OCI-LY1 (cell line): ENCODE measurements at regions not wholly inside any gene's neighbourhood (a gene's known extent, or its start where the extent isn't known, plus 50 kb on each side); places are given as distances from the start of the nearest gene placed in this dataset.

ENCODE experiments used
- H2AFZ ChIP-seq: fragments of 200-600 bp; sonication (generic), shearing (Covaris generic); 2 replicates; pipeline ENCODE4 v1.6.0; 2014; ENCODE audit warnings: antibody characterized with exemption, mild to moderate bottlenecking, low read length
- H3F3A ChIP-seq: fragments of 200-600 bp; sonication (generic), shearing (Covaris generic); 2 replicates; pipeline ENCODE4 v1.6.0; 2014; ENCODE audit warnings: mild to moderate bottlenecking, antibody characterized with exemption, low read length, moderate library complexity; ENCODE audit not compliant: insufficient read depth
- H3K27ac ChIP-seq: fragments of 200-600 bp; sonication (generic); 2 replicates; pipeline ENCODE4 v1.5.1; 2014; ENCODE audit warnings: low read length, mixed run types, mild to moderate bottlenecking, low read depth; ENCODE audit not compliant: poor library complexity, severe bottlenecking
- H3K27me3 ChIP-seq: fragments of 200-600 bp; sonication (generic); 2 replicates; pipeline ENCODE4 v1.6.0; 2014; ENCODE audit warnings: antibody characterized with exemption, mild to moderate bottlenecking, low read length, moderate library complexity; ENCODE audit not compliant: insufficient read depth
- H3K36me3 ChIP-seq: fragments of 200-600 bp; sonication (generic); 2 replicates; pipeline ENCODE4 v1.6.1; 2014; ENCODE audit warnings: mild to moderate bottlenecking, antibody characterized with exemption, low read length, moderate library complexity, mixed read lengths; ENCODE audit not compliant: insufficient read depth
- H3K4me1 ChIP-seq: fragments of 200-600 bp; sonication (generic); 2 replicates; pipeline ENCODE4 v1.5.1; 2014; ENCODE audit warnings: mild to moderate bottlenecking, low read length, moderate library complexity; ENCODE audit not compliant: insufficient read depth, severe bottlenecking
- H3K4me2 ChIP-seq: fragments of 200-600 bp; sonication (generic), shearing (Covaris generic); 2 replicates; pipeline ENCODE4 v1.6.1; 2014; ENCODE audit warnings: low read length
- H3K4me3 ChIP-seq: fragments of 200-600 bp; sonication (generic); 2 replicates; pipeline ENCODE4 v1.5.1; 2014; ENCODE audit warnings: low read length, low read depth, mild to moderate bottlenecking, mixed read lengths; ENCODE audit not compliant: poor library complexity, severe bottlenecking
- H3K79me2 ChIP-seq: fragments of 200-600 bp; shearing (Covaris generic); 2 replicates; pipeline ENCODE4 v1.6.1; 2016; ENCODE audit warnings: mixed run types, low read length, mixed read lengths; ENCODE audit not compliant: insufficient read depth
- H3K9ac ChIP-seq: fragments of 200-600 bp; sonication (generic), shearing (Covaris generic); 2 replicates; pipeline ENCODE4 v1.6.1; 2014; ENCODE audit warnings: mild to moderate bottlenecking, low read length, mixed read lengths
- H3K9me2 ChIP-seq: fragments of 200-600 bp; sonication (generic), shearing (Covaris generic); 2 replicates; pipeline ENCODE4 v1.6.1; 2014; ENCODE audit warnings: low read depth, mild to moderate bottlenecking, low read length, mixed read lengths
- H3K9me3 ChIP-seq: fragments of 200-600 bp; shearing (Covaris generic); 2 replicates; pipeline ENCODE4 v1.6.1; 2014; ENCODE audit warnings: low read length, mixed read lengths
- H4K20me1 ChIP-seq: fragments of 200-600 bp; sonication (generic), shearing (Covaris generic); 2 replicates; pipeline ENCODE4 v1.6.0; 2016; ENCODE audit warnings: mild to moderate bottlenecking, low read length; ENCODE audit not compliant: insufficient read depth
- CTCF ChIP-seq: fragments of 200-600 bp; sonication (generic), shearing (Covaris generic); IDR thresholded peaks from 2 replicates; pipeline ENCODE4 v1.5.1; 2017; ENCODE audit warnings: mild to moderate bottlenecking, antibody characterized with exemption, low read length, moderate library complexity, mixed read lengths
- EZH2 ChIP-seq: fragments of 200-600 bp; sonication (generic), shearing (Covaris generic); IDR thresholded peaks from 2 replicates; pipeline ENCODE4 v1.8.0; 2017; ENCODE audit warnings: borderline replicate concordance, mixed run types, mild to moderate bottlenecking, antibody characterized with exemption, low read length, moderate library complexity, mixed read lengths

GRCh38 chr16:55155815-55156214, 168.2 kb upstream of the IRX6 start:
- Histone ChIP-seq H3F3A (no peaks in the 10 kb centered on the region), H3K9me2 (no peaks in the 10 kb centered on the region), H2AFZ (no peak overlapping the region), H3K4me2 (no peak overlapping the region), H3K36me3 (no peaks in the 10 kb centered on the region), H3K79me2 (no peaks in the 10 kb centered on the region), H3K4me1 (no peaks in the 10 kb centered on the region), H3K9ac (no peak overlapping the region), H4K20me1 (no peaks in the 10 kb centered on the region), H3K4me3 (no peak overlapping the region), H3K9me3 (no peaks in the 10 kb centered on the region), H3K27ac (no peak overlapping the region), H3K27me3 (no peaks in the 10 kb centered on the region)
- no peak for TF ChIP-seq CTCF
- no peak for TF ChIP-seq EZH2

DNA sequence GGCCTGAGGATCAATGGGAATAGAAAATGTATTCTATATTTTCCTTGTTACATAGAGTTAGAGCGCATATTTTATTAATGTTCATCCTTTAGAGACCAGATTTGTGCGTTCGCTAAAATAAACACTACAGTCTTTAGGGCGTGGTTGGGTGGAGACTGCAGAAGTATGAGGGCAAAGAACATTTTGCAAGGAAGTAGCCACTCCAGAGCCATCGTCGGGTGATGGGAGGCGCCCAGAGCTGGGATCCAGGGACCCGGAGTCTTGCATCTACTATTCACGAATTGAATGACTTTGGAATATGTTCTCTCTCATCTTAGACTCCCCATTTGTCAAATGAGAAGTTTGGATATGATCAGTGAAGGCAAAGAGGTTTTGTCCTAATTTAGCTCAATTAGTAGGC, 154.2 kb upstream of the IRX6 start:
- TF ChIP-seq CTCF (no peak), EZH2 (no peak)
- Histone ChIP-seq H3F3A (no peaks in the 10 kb centered on the region), H4K20me1 (no peaks in the 10 kb centered on the region), H3K9me3 (no peaks in the 10 kb centered on the region), H3K27ac (no peak overlapping the region), H3K4me3 (no peak overlapping the region), H3K79me2 (no peaks in the 10 kb centered on the region), H3K27me3 (no peaks in the 10 kb centered on the region), H3K4me2 (no peak overlapping the region), H3K36me3 (no peaks in the 10 kb centered on the region), H3K9me2 (no peaks in the 10 kb centered on the region), H3K9ac (no peak overlapping the region), H2AFZ (no peak overlapping the region), H3K4me1 (no peaks in the 10 kb centered on the region)

DNA sequence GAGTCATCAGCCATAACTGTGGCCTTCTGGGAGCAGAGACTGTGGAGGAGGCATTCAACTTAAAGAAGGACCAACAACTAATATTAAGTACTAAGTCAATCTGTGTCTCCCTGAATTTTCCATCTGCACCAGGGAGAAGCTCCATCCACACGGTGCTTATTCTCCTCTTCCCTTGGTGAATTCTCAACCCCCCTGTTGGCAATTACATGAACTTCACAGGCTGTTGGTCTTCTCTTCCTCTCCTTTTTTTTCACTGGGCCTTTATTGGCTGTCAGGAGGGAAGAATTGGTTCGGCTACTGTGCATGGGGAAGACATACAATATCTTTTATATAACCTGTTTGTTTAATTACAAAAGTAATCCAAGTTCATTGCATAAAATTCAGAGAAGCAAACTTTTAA, 152.8 kb upstream of the IRX6 start:
- no peak overlapping the region for H2AFZ ChIP-seq
- TF ChIP-seq EZH2 = no peak
- no peak for TF ChIP-seq CTCF
- H3K79me2 ChIP-seq = no peaks in the 10 kb centered on the region

More for the DNA sequence above, 152.8 kb upstream of the IRX6 start:
- Histone ChIP-seq H3K4me2 (no peak overlapping the region), H3K4me1 (no peaks in the 10 kb centered on the region), H3K27ac (no peak overlapping the region), H3F3A (no peaks in the 10 kb centered on the region), H3K36me3 (no peaks in the 10 kb centered on the region), H3K9me2 (no peaks in the 10 kb centered on the region), H3K9ac (no peak overlapping the region), H4K20me1 (no peaks in the 10 kb centered on the region), H3K9me3 (no peaks in the 10 kb centered on the region), H3K27me3 (no peaks in the 10 kb centered on the region), H3K4me3 (no peak overlapping the region)
